PC-9 (cell line): ENCODE measurements at regions not wholly inside any gene's neighbourhood (a gene's known extent, or its start where the extent isn't known, plus 50 kb on each side); places are given as distances from the start of the nearest gene placed in this dataset.

Source experiments
- BruUV-seq: library from RNA; stranded (reverse); fragments of 400-500 nt; replicated peaks from 2 replicates; lab custom pipeline; 2021; lab: Mats Ljungman, UMichigan
- CTCF ChIA-PET: fragments of 300-600 bp; sonication (Branson Sonifier 250); formaldehyde crosslinking; loops from one replicate; lab custom pipeline; 2022; ENCODE audit warnings: antibody characterized with exemption; lab: Charles Lee
- POLR2A ChIA-PET: fragments of 300-600 bp; sonication (Branson Sonifier 250); formaldehyde crosslinking; loops from one replicate; lab custom pipeline; 2022; ENCODE audit warnings: antibody characterized with exemption; ENCODE audit not compliant: unreplicated experiment; lab: Charles Lee
- DNase-seq, 2 experiments: peaks; one replicate each; pipeline versions ENCODE4 v3.0.0 to v3.0.0-alpha.2; 2015 to 2022; ENCODE audit warnings: mixed read lengths in 1 of 2
- H2AFZ ChIP-seq: fragments of 200-600 bp; sonication (generic); 2 replicates; pipeline ENCODE4 v1.8.1; 2017; ENCODE audit warnings: antibody characterized with exemption
- H3F3A ChIP-seq: fragments of 200-600 bp; sonication (generic); 2 replicates; pipeline ENCODE4 v1.8.1; 2017; ENCODE audit warnings: antibody characterized with exemption, mild to moderate bottlenecking, low read depth; ENCODE audit not compliant: insufficient read depth
- H3K27ac ChIP-seq: fragments of 200-600 bp; sonication (generic); 2 replicates; pipeline ENCODE4 v1.6.1; 2016; ENCODE audit warnings: mixed run types
- H3K27me3 ChIP-seq: fragments of 200-600 bp; sonication (generic); 2 replicates; pipeline ENCODE4 v1.6.1; 2016; ENCODE audit warnings: low read depth, mixed run types; ENCODE audit not compliant: insufficient read depth
- H3K36me3 ChIP-seq: fragments of 200-600 bp; sonication (generic); 2 replicates; pipeline ENCODE4 v1.6.1; 2016; ENCODE audit warnings: low read depth, mixed run types
- H3K4me1 ChIP-seq: fragments of 200-600 bp; sonication (generic); replicated peaks from 2 replicates; pipeline ENCODE4 v1.6.1; 2016; ENCODE audit warnings: mixed run types; ENCODE audit not compliant: insufficient read depth
- H3K4me2 ChIP-seq: fragments of 200-600 bp; sonication (generic); 2 replicates; pipeline ENCODE4 v1.6.1; 2017; ENCODE audit warnings: mixed run types
- H3K4me3 ChIP-seq: fragments of 200-600 bp; sonication (generic); 2 replicates; pipeline ENCODE4 v1.6.1; 2016; ENCODE audit warnings: mixed run types
- H3K79me2 ChIP-seq: fragments of 200-600 bp; sonication (generic); 2 replicates; pipeline ENCODE4 v1.6.1; 2017; ENCODE audit warnings: low read depth, mixed run types
- H3K9me2 ChIP-seq: fragments of 200-600 bp; sonication (generic); 2 replicates; pipeline ENCODE4 v1.8.1; 2017; ENCODE audit warnings: mild to moderate bottlenecking; ENCODE audit not compliant: insufficient read depth
- H3K9me3 ChIP-seq: fragments of 200-600 bp; sonication (generic); 2 replicates; pipeline ENCODE4 v1.8.1; 2016; ENCODE audit warnings: low read depth; ENCODE audit not compliant: insufficient read depth
- H4K20me1 ChIP-seq: fragments of 200-600 bp; sonication (generic); 2 replicates; pipeline ENCODE4 v1.8.1; 2017; ENCODE audit not compliant: insufficient read depth
- CTCF ChIP-seq: fragments of 200-600 bp; sonication (generic); conservative IDR thresholded peaks from 2 replicates; pipeline ENCODE4 v1.6.1; 2017; ENCODE audit warnings: mixed run types, antibody characterized with exemption, mild to moderate bottlenecking, moderate library complexity
- EZH2 ChIP-seq: fragments of 200-600 bp; sonication (generic); IDR thresholded peaks from 2 replicates; pipeline ENCODE4 v1.8.0; 2017; ENCODE audit warnings: antibody characterized with exemption, low read depth
- intact Hi-C: fragments of 100-400 bp; cut with micrococcal nuclease; formaldehyde crosslinking; loops from one replicate; pipeline ENCODE4 v1.10.0; 2022; ENCODE audit not compliant: unreplicated experiment

DNA sequence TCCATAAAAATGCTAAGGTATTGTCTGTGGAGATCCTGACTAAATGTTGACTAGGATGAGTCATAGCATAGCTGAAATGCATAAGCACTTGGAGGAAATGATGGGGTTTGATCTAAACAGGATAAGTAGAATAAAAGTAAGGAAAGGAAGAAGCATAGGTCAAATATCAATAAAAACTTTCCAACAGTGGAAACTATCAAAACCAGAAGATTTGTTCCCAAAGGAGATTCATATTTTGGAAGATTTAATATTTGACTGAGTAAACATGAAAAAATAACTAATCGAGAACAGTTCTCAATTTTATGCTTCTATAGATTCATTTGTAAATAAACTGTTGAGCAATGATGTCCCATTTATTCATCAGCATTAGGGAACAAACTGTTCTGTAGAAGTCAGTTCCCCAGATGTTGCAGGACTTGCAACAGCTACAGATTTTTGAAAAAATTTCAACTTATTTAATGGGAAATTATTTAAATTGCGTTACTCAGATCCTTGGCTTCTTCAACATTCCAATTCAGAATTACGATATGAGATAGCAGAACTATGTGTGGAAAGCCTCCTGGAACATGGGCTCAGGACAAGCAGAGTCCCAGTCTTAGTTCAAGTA, 133.7 kb upstream of the TBX18 start:
- POLR2A ChIA-PET, result no interaction called here
- Histone ChIP-seq H4K20me1 (no peaks in the 10 kb centered on the region), H3K9me2 (no peaks in the 10 kb centered on the region), H3K36me3 (no peaks in the 10 kb centered on the region), H3K4me3 (no peak overlapping the region), H2AFZ (no peak overlapping the region), H3K4me2 (no peak overlapping the region), H3F3A (no peaks in the 10 kb centered on the region), H3K4me1 (no peaks in the 10 kb centered on the region), H3K79me2 (no peaks in the 10 kb centered on the region), H3K9me3 (no peaks in the 10 kb centered on the region), H3K27me3 (no peaks in the 10 kb centered on the region), H3K27ac (no peak overlapping the region)
- TF ChIP-seq CTCF (no peak), EZH2 (no peak)
- intact Hi-C loops, result no loop called here
- no TSS peak for BruUV-seq
- CTCF ChIA-PET, result no interaction called here
- DNase-seq, result peak in 1 of 2 experiments; percentile 42

- BruUV-seq, result no TSS peak
- no peaks in the 10 kb centered on the region for H3K9me3 ChIP-seq
- H3F3A ChIP-seq, result no peaks in the 10 kb centered on the region
- H3K36me3 ChIP-seq, result no peaks in the 10 kb centered on the region
- H3K27ac ChIP-seq, result no peak overlapping the region
- H2AFZ ChIP-seq, result no peak overlapping the region
- H3K4me2 ChIP-seq, result no peak overlapping the region
- H3K4me1 ChIP-seq, result no peaks in the 10 kb centered on the region
- DNase-seq, result no peak
- H3K79me2 ChIP-seq, result no peaks in the 10 kb centered on the region
- ChIA-PET POLR2A (no interaction called here), CTCF (no interaction called here)
- no peaks in the 10 kb centered on the region for H4K20me1 ChIP-seq
- H3K9me2 ChIP-seq, result no peaks in the 10 kb centered on the region
- TF ChIP-seq EZH2 (no peak), CTCF (no peak)
- H3K4me3 ChIP-seq, result no peak overlapping the region
- no peaks in the 10 kb centered on the region for H3K27me3 ChIP-seq
- intact Hi-C loops, result no loop called here
These were observed 132.6 kb upstream of the TBX18 start for GRCh38 chr6:84897011-84897410.

- no TSS peak for BruUV-seq
- ChIA-PET CTCF (no interaction called here), POLR2A (no interaction called here)
- no peaks in the 10 kb centered on the region for H3K9me2 ChIP-seq
- H3K4me1 ChIP-seq, result no peaks in the 10 kb centered on the region
- H3K27me3 ChIP-seq, result no peaks in the 10 kb centered on the region
- DNase-seq, result no peak
- TF ChIP-seq EZH2, result no peak
- TF ChIP-seq CTCF, result no peak
- no peak overlapping the region for H3K27ac ChIP-seq
- no peak overlapping the region for H2AFZ ChIP-seq
- H3K79me2 ChIP-seq, result no peaks in the 10 kb centered on the region
- no peaks in the 10 kb centered on the region for H4K20me1 ChIP-seq
- intact Hi-C loops, result no loop called here
- no peaks in the 10 kb centered on the region for H3K36me3 ChIP-seq
- H3K4me2 ChIP-seq, result no peak overlapping the region
- H3K4me3 ChIP-seq, result no peak overlapping the region
- H3F3A ChIP-seq, result no peaks in the 10 kb centered on the region
- no peaks in the 10 kb centered on the region for H3K9me3 ChIP-seq
These were observed 128.3 kb upstream of the TBX18 start for GRCh38 chr6:84892671-84893070.
